HepG2 (cell line): ENCODE measurements at regions not wholly inside any gene's neighbourhood (a gene's known extent, or its start where the extent isn't known, plus 50 kb on each side); places are given as distances from the start of the nearest gene placed in this dataset.

ENCODE experiments used
- ATAC-seq: fragments of 200-7000 bp; cut with Tn5 transposase; 3 replicates; pipeline ENCODE4 v1.9.1; 2020; ENCODE audit warnings: mild to moderate bottlenecking, moderate library complexity
- BruUV-seq: library from RNA; stranded (reverse); fragments of 400-500 nt; replicated peaks from 2 replicates; lab custom pipeline; 2021; lab: Mats Ljungman, UMichigan
- CTCF ChIA-PET: fragments of 300-600 bp; formaldehyde crosslinking; extraction: SDS; loops from one replicate; lab custom pipeline; 2021; ENCODE audit warnings: low total read pairs, inconsistent platforms, low intra/inter-chr PET ratio; lab: Yijun Ruan, JAX
- POLR2A ChIA-PET: fragments of 350-600 bp; sonication (Branson Sonifier 250); formaldehyde crosslinking; loops from one replicate; lab custom pipeline; 2020; ENCODE audit warnings: antibody characterized with exemption, inconsistent platforms; lab: Yijun Ruan, JAX
- DNase-seq: peaks from one replicate; pipeline ENCODE4 v3.0.0-alpha.2; 2015; ENCODE audit warnings: low spot score
- FAIRE-seq: peaks from 3 replicates; lab custom pipeline; 2011; peaks lifted over from hg19 to GRCh38; lab: Jason Lieb, UNC
- H2AFZ ChIP-seq: one replicate; pipeline ENCODE4 v1.6.1; 2011; ENCODE audit warnings: low read length, inconsistent platforms
- H3K27ac ChIP-seq: fragments of 300-600 bp; 3 replicates; pipeline ENCODE4 v1.8.0; 2011; ENCODE audit warnings: mixed run types, mild to moderate bottlenecking, mixed read lengths, low read length, inconsistent platforms; ENCODE audit not compliant: insufficient read depth; ENCODE audit errors: extremely low read length
- H3K27me3 ChIP-seq, 2 experiments: fragments of 200-600 bp in 1 of 2; 2 replicates in 1 of 2; 3 replicates in 1 of 2; pipeline versions ENCODE4 v1.6.0 to v1.8.0; 2011; ENCODE audit warnings: low read length in 2 of 2, mild to moderate bottlenecking in 2 of 2, moderate library complexity in 2 of 2, inconsistent platforms in 1 of 2; ENCODE audit not compliant: insufficient read depth in 2 of 2, control insufficient read depth in 1 of 2
- H3K36me3 ChIP-seq, 2 experiments: fragments of 200-600 bp in 1 of 2; replicated peaks in 1 of 2; 2 replicates in 1 of 2; 3 replicates in 1 of 2; pipeline versions ENCODE4 v1.5.1 to v1.8.0; 2011; ENCODE audit warnings: low read length in 2 of 2, inconsistent platforms in 1 of 2; ENCODE audit not compliant: insufficient read depth in 2 of 2, control insufficient read depth in 1 of 2
- H3K4me1 ChIP-seq: 2 replicates; pipeline ENCODE4 v1.5.1; 2012; ENCODE audit warnings: low read length, inconsistent platforms; ENCODE audit not compliant: insufficient read depth
- H3K4me2 ChIP-seq: 2 replicates; pipeline ENCODE4 v1.6.0; 2011; ENCODE audit warnings: low read depth, low read length, inconsistent platforms
- H3K4me3 ChIP-seq, 3 experiments: fragments of 200-600 bp in 1 of 3; sonication (generic), shearing (Covaris generic) in 1 of 3; replicated peaks in 1 of 3; 2 replicates each; pipeline ENCODE4 v1.5.1; 2011 to 2016; ENCODE audit warnings: low read length in 3 of 3, inconsistent platforms in 2 of 3, low read depth in 2 of 3, mild to moderate bottlenecking in 2 of 3, control low read depth in 1 of 3, mixed read lengths in 1 of 3; ENCODE audit not compliant: insufficient read depth in 1 of 3
- H3K79me2 ChIP-seq: one replicate; pipeline ENCODE4 v1.6.1; 2011; ENCODE audit warnings: low read length, inconsistent platforms; ENCODE audit not compliant: insufficient read depth
- H3K9ac ChIP-seq: 2 replicates; pipeline ENCODE4 v1.6.0; 2011; ENCODE audit warnings: mild to moderate bottlenecking, low read depth, low read length, inconsistent platforms; ENCODE audit not compliant: insufficient read depth
- H3K9me3 ChIP-seq: 2 replicates; pipeline ENCODE4 v1.5.1; 2012; ENCODE audit warnings: mild to moderate bottlenecking, low read length
- H4K20me1 ChIP-seq: 2 replicates; pipeline ENCODE4 v1.6.0; 2011; ENCODE audit warnings: inconsistent platforms, mild to moderate bottlenecking, low read length, moderate library complexity; ENCODE audit not compliant: insufficient read depth
- BORCS8-MEF2B ChIP-seq: sonication (generic); formaldehyde crosslinking; IDR thresholded peaks from 2 replicates; pipeline ENCODE4 v1.8.0; 2022; ENCODE audit warnings: mild to moderate bottlenecking, missing genetic modification reagents
- HES4 ChIP-seq: sonication (generic); formaldehyde crosslinking; IDR thresholded peaks from 2 replicates; pipeline ENCODE4 v1.9.0; 2021; ENCODE audit warnings: mild to moderate bottlenecking, missing genetic modification reagents, borderline replicate concordance
- HINFP ChIP-seq: sonication (generic); formaldehyde crosslinking; IDR thresholded peaks from 2 replicates; pipeline ENCODE4 v1.4.0; 2020; ENCODE audit warnings: low read depth, mild to moderate bottlenecking, missing genetic modification reagents
- MED8 ChIP-seq: sonication (generic); formaldehyde crosslinking; IDR thresholded peaks from 2 replicates; pipeline ENCODE4 v1.8.1; 2023; ENCODE audit warnings: mild to moderate bottlenecking, missing genetic modification reagents; ENCODE audit not compliant: insufficient replicate concordance
- MZF1 ChIP-seq: sonication (generic); formaldehyde crosslinking; IDR thresholded peaks from 2 replicates; pipeline ENCODE4 v1.8.1; 2023; ENCODE audit warnings: mild to moderate bottlenecking, missing genetic modification reagents, borderline replicate concordance
- NFE2L1 ChIP-seq: sonication (generic); formaldehyde crosslinking; IDR thresholded peaks from 2 replicates; pipeline ENCODE4 v1.4.0; 2020; ENCODE audit warnings: missing genetic modification reagents, mild to moderate bottlenecking, borderline replicate concordance
- SUZ12 ChIP-seq: fragments of 150-350 bp; IDR thresholded peaks from 2 replicates; pipeline ENCODE4 v1.6.1; 2014; ENCODE audit warnings: low read depth, low read length
- ZNF333 ChIP-seq: sonication (generic); formaldehyde crosslinking; IDR thresholded peaks from 2 replicates; pipeline ENCODE4 v1.4.0; 2020; ENCODE audit warnings: mild to moderate bottlenecking, missing genetic modification reagents, borderline replicate concordance
- ZNF766 ChIP-seq: sonication (generic); formaldehyde crosslinking; IDR thresholded peaks from 2 replicates; pipeline ENCODE4 v1.5.0; 2020; ENCODE audit warnings: missing genetic modification reagents, borderline replicate concordance
- ZSCAN25 ChIP-seq: sonication (generic); formaldehyde crosslinking; IDR thresholded peaks from 2 replicates; pipeline ENCODE4 v1.8.0; 2022; ENCODE audit warnings: mild to moderate bottlenecking, missing genetic modification reagents
- WGBS: methylation state at CpG from one replicate; pipeline ENCODE4 v1.1.6; 2017; ENCODE audit warnings: low lambda C conversion rate; 5-methylcytosine and 5-hydroxymethylcytosine counted together
- in situ Hi-C: cut with HindIII; loops from 2 replicates; pipeline ENCODE4 v1.10.0; 2017; ENCODE audit warnings: low pct_unique_long_range_greater_than_20kb; ENCODE audit not compliant: extremely low pct_ligation_motif_present
- intact Hi-C: fragments of 100-400 bp; cut with micrococcal nuclease; formaldehyde crosslinking; loops from one replicate; pipeline ENCODE4 v1.10.0; 2022; ENCODE audit not compliant: unreplicated experiment
- TF ChIP-seq, protein P1 (sequence below): sonication (generic); formaldehyde crosslinking; IDR thresholded peaks from 2 replicates; pipeline ENCODE4 v1.4.0; 2020; ENCODE audit warnings: missing genetic modification reagents, borderline replicate concordance
- TF ChIP-seq, protein P2 (sequence below): sonication (generic); formaldehyde crosslinking; conservative IDR thresholded peaks from 2 replicates; pipeline ENCODE4 v1.4.0; 2020; ENCODE audit warnings: missing genetic modification reagents
- TF ChIP-seq, protein P3 (sequence below): sonication (generic); formaldehyde crosslinking; conservative IDR thresholded peaks from 2 replicates; pipeline ENCODE4 v1.4.0; 2020; ENCODE audit warnings: missing genetic modification reagents
- TF ChIP-seq, protein P4 (sequence below): sonication (generic); formaldehyde crosslinking; conservative IDR thresholded peaks from 2 replicates; pipeline ENCODE4 v1.8.0; 2022; ENCODE audit warnings: missing genetic modification reagents

DNA sequence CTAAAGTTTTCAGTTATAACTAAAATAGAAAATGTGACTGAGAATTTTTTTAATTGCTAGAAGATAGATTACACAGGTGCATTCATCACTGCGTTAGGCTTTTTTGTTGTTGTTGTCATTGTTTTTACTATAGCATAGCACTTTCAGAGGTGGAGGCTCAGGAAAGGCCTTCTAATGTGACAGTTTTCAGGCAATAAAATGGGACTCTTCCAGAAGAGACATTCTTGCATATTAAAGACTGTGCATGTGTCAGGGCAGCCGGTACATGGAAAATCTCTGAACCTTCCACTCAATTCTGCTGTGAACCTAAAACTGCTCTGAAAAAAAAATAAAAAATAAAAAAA is 175.2 kb downstream of the METTL4 start (continued):
- TF ChIP-seq, protein P1, sequence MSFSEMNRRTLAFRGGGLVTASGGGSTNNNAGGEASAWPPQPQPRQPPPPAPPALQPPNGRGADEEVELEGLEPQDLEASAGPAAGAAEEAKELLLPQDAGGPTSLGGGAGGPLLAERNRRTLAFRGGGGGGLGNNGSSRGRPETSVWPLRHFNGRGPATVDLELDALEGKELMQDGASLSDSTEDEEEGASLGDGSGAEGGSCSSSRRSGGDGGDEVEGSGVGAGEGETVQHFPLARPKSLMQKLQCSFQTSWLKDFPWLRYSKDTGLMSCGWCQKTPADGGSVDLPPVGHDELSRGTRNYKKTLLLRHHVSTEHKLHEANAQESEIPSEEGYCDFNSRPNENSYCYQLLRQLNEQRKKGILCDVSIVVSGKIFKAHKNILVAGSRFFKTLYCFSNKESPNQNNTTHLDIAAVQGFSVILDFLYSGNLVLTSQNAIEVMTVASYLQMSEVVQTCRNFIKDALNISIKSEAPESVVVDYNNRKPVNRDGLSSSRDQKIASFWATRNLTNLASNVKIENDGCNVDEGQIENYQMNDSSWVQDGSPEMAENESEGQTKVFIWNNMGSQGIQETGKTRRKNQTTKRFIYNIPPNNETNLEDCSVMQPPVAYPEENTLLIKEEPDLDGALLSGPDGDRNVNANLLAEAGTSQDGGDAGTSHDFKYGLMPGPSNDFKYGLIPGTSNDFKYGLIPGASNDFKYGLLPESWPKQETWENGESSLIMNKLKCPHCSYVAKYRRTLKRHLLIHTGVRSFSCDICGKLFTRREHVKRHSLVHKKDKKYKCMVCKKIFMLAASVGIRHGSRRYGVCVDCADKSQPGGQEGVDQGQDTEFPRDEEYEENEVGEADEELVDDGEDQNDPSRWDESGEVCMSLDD (CRISPR knock-in tag): no peak
- TF ChIP-seq BORCS8-MEF2B (CRISPR knock-in tag) (no peak), ZSCAN25 (no peak), ZNF766 (CRISPR knock-in tag) (no peak)
- TF ChIP-seq, protein P2, sequence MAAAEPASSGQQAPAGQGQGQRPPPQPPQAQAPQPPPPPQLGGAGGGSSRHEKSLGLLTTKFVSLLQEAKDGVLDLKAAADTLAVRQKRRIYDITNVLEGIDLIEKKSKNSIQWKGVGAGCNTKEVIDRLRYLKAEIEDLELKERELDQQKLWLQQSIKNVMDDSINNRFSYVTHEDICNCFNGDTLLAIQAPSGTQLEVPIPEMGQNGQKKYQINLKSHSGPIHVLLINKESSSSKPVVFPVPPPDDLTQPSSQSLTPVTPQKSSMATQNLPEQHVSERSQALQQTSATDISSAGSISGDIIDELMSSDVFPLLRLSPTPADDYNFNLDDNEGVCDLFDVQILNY (CRISPR knock-in tag): no peak
- TF ChIP-seq, all 625 proteins: peak for 0

DNA sequence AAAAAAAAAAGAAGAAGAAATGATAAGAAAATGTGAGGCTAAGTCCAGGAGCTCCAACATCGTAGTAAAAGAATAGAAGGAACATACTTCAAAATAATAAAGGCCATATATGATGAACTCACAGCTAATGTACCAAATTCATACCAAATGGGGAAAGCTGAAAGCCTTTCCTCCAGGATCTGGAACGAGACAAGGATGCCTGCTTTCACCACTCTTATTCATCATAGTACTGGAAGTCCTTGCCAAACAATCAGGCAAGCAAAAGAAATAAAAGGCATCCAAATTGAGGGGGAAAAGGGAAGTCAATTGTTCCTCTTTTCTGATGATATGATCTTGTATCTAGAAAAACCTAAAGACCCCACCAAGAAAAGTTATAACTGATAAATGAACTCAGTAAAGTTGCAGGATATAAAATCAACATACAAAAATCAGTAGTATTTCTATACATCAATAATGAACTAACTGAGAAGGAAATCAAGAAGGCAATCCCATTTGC is 170.6 kb downstream of the METTL4 start:
- no peak for DNase-seq
- H3K4me2 ChIP-seq: no peak overlapping the region
- H3K9me3 ChIP-seq: no peaks in the 10 kb centered on the region
- in situ Hi-C loops: no loop called here
- H3K4me1 ChIP-seq: no peaks in the 10 kb centered on the region
- WGBS: 0% methylated on average over 2 of the region's 2 CpGs
- H3K36me3 ChIP-seq: no peaks in the 10 kb centered on the region
- H3K9ac ChIP-seq: no peak overlapping the region
- no peaks in the 10 kb centered on the region for H4K20me1 ChIP-seq
- BruUV-seq: no TSS peak
- POLR2A ChIA-PET: no interaction called here
- H3K4me3 ChIP-seq: no peak overlapping the region
- intact Hi-C loops: no loop called here
- H3K27me3 ChIP-seq: no peaks in the 10 kb centered on the region
- no peak overlapping the region for H3K27ac ChIP-seq
- H2AFZ ChIP-seq: no peak overlapping the region
- H3K79me2 ChIP-seq: no peaks in the 10 kb centered on the region
- CTCF ChIA-PET: no interaction called here
- no peak for FAIRE-seq
- ATAC-seq: no peak
- no peak for TF ChIP-seq ZNF333
- no peak for TF ChIP-seq MZF1 (CRISPR knock-in tag)
- TF ChIP-seq SUZ12: no peak
- TF ChIP-seq, protein P3, sequence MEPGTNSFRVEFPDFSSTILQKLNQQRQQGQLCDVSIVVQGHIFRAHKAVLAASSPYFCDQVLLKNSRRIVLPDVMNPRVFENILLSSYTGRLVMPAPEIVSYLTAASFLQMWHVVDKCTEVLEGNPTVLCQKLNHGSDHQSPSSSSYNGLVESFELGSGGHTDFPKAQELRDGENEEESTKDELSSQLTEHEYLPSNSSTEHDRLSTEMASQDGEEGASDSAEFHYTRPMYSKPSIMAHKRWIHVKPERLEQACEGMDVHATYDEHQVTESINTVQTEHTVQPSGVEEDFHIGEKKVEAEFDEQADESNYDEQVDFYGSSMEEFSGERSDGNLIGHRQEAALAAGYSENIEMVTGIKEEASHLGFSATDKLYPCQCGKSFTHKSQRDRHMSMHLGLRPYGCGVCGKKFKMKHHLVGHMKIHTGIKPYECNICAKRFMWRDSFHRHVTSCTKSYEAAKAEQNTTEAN (CRISPR knock-in tag): no peak
- no peak for TF ChIP-seq NFE2L1
- TF ChIP-seq HES4: no peak
- no peak for TF ChIP-seq MED8 (CRISPR knock-in tag)
- TF ChIP-seq, protein P4, sequence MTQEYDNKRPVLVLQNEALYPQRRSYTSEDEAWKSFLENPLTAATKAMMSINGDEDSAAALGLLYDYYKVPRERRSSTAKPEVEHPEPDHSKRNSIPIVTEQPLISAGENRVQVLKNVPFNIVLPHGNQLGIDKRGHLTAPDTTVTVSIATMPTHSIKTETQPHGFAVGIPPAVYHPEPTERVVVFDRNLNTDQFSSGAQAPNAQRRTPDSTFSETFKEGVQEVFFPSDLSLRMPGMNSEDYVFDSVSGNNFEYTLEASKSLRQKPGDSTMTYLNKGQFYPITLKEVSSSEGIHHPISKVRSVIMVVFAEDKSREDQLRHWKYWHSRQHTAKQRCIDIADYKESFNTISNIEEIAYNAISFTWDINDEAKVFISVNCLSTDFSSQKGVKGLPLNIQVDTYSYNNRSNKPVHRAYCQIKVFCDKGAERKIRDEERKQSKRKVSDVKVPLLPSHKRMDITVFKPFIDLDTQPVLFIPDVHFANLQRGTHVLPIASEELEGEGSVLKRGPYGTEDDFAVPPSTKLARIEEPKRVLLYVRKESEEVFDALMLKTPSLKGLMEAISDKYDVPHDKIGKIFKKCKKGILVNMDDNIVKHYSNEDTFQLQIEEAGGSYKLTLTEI (CRISPR knock-in tag): no peak
- TF ChIP-seq HINFP (CRISPR knock-in tag): no peak
